SIG-M5 treated with dmso at 0.1 percent for 504 hours (cell line): ENCODE measurements at regions not wholly inside any gene's neighbourhood (a gene's known extent, or its start where the extent isn't known, plus 50 kb on each side); places are given as distances from the start of the nearest gene placed in this dataset.

Source experiments
- DNase-seq: peaks from one replicate; lab custom pipeline; 2025; ENCODE audit not compliant: unreplicated experiment; lab: John Stamatoyannopoulos, UW

DNA sequence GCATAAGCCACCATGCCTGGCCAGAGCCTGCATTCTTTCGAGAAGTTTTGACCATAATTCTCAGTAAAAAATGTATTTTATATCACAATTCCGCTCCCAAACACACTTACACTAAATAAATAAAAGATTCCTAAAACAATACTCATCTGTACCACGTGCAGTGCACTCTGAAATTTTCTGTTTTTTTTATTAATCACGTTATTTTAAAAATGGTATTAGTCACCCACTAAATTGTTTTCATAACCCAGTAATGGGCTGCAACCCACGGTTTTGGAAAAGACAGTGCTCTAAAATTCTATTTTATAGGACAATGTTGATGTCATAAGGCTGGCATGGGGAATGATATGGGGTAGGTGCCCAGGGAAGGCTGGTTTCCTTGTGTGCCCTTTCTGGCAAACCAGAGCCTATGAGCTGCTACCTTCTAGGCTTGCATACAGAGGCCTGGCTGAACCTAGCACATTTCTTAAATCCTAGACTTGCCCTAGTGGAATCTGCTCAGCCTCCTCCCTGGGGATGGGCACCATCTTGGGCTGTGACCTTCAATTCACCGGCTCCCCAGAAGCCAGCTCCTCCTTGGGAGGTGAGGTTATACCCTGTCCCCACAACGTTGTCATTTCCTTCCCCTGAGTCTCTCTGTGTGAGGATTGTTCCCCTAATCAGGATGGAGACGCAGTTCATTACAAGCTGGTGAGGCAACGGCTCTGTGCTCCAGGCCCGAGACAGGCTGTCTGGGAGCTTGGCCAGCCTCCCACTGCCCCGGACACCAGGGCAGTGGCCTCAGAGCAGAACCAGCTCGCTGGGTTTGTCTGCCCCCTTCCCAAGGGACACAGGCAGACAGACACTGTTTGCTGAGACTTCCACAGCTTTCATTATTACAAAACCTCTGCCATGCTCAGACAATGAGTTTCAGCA, 116.5 kb upstream of the NAV2 start:
- no peak for DNase-seq

DNA sequence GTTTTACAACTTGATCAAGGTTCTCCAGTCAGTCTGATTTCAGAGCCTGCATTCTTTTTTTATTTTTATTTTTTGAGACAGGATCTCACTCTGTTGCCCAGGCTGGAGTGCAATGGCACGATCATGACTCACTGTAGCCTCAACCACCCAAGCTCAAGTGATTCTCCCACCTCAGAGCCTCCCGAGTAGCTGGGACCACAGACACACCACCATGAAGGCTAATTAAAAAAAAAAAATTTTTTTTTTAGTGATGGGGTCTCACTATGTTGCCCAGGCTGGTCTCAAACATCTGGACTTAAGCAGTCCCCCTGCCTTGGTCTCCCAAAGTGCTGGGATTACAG, 117.2 kb upstream of the NAV2 start:
- DNase-seq, result no peak

GRCh38 chr11:19594326-19594725, 118.3 kb upstream of the NAV2 start:
- DNase-seq, result no peak

DNA sequence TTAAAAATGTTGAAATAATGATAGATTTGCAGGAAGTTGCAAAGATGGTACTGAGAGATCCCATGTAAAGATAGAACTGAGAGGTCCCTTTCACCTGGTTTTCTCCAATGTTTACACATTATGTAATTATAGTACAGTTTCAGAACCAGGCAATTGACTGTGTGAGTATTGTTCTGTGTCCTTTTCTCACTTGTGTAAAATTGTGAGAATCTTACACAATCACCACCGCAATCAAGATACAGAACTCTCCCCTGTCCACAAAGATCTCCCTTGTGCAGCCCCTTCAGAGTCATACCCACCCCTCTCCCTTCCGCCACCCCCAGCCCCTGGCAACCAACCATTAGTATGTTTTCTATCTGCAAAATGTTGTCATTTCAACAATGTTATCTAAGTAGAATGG, 119.8 kb upstream of the NAV2 start:
- DNase-seq, result no peak

- DNase-seq, result no peak
Observed at GRCh38 chr11:19589567-19590260, 122.9 kb upstream of the NAV2 start.

DNA sequence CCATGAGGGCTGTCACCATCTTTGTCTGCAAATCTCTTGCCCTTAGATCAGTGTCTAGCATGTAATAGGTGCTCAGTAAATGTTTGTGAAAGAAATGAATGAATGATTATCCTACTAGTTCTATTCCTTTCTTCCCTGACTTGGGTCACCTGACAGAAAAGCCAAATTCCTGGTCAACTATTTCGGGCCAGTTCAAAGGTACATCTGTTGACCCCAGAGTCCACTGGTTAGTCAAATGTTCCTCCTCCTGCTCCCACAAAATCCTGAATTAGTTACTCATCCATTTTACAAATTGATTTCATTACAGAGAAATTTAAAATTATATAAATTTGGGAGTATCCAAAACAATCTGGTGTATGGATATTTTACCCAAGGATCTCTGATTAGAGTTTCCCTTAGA, 124.7 kb upstream of the NAV2 start:
- DNase-seq, result no peak

DNA sequence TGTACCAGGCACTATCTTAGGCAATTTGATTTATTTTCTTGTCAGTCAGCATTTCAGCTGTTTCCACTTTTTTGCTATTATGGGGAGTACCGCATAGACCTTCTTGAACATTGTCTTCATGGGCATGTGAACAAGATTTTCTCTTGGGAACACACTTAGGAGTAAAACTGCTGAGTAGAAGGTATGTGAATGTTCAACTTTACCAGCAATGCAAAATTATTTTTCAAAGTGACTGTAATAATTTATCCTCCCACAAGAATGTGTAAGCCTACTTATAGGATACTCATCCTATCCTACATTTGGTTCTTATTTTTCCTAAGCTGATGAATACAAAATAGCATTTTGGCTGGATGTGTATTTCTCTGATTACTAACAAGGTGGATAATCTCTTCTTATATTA, 132.0 kb upstream of the NAV2 start:
- DNase-seq, result no peak

DNA sequence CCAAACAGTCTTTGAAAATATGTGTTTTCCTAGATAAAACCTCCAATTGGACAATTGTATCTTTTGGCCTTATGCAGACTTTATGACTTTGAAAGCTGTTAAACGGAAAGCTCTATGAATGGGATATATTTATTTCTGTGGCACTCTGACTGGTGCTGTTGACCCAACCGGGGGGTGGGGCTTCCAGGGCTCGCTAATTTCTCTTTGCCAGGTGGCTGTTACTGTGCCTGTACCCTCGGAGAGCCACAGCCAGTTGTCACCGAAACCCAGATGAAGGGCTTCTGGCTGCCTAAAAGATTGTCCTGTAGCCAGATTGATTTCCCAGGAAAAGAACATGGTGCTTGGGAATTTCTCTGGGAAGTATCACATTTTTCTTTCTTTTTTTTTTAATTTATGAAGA, 132.7 kb upstream of the NAV2 start:
- DNase-seq, result no peak

DNA sequence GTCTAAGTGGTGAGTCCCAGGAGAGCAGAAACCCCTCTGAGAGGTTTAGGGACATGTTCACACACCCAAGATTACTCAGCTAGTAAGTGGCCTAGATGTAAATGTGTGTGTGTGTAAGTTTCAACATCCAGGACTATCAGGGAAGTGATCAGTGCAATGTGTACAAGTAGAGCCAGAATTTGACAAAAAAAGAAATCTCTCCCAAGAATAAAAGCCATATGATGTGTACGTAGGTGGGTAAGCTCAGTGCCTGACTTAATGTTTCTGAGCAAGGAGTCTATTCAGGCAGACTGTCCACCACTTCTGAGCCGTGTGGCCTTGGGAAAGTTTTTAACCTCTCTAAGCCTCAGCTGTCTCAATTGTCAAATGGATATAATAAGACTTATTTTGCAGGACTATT, 133.8 kb upstream of the NAV2 start:
- no peak for DNase-seq

DNA sequence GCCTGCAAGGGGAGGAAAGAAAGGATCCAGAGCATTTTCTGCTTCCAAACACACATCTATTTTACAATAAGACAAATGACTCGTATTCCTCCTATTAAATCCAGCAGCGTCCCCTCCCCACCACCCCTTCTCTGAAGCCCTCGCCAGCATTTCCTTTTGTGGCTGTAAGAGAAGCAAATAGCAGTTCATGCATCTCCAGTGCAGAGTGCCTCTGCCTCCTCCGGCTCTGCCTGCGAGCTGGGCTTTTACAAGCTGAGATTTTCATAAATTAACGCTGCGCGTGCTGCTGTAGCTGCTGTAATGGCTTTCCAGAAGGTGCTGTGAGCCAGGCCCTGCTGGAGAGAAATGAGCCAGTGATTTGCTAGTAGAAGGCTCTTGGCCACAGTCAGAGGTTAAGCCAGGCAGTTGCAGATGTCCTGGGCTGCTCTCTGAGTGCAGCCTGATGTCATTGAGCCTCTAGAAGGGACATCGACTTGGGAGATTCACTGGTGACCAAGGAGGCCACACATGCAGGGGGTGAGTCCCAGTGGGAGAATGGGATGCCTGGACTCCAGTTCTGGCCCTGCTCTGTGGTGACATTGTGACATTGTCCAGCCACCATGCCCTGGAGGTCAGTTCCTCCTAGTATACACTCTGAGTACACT, 134.5 kb upstream of the NAV2 start:
- DNase-seq, result no peak

GRCh38 chr11:19577391-19577975, 135.2 kb upstream of the NAV2 start:
- no peak for DNase-seq

- DNase-seq, result no peak
Observed at GRCh38 chr11:19576903-19577302, 135.7 kb upstream of the NAV2 start.

- no peak for DNase-seq
Observed at GRCh38 chr11:19576054-19576453, 136.6 kb upstream of the NAV2 start.

- no peak for DNase-seq
Observed at GRCh38 chr11:19574916-19575315, 137.7 kb upstream of the NAV2 start.

DNA sequence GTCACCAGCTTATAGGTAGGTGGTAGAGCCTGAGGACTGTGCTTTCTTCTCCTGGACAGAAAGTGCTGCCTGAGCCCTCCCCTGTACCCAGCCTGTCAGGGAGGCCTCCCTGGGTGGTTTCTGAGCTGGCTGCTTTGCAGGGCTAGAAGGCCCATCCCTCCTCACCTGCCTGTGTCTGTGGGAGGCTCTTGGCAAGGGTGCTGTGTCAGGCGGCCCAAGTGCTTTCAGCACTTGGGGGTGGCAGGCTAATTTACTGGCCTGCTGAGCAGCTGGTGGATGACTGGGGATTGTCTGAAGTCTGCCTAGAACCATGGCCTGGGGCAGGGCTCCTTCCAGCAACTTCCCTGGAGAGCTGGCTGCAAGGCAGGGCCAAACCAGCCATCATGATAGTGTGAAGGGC, 139.0 kb upstream of the NAV2 start:
- no peak for DNase-seq

- DNase-seq, result no peak
Observed at GRCh38 chr11:19571906-19572305, 140.7 kb upstream of the NAV2 start.

DNA sequence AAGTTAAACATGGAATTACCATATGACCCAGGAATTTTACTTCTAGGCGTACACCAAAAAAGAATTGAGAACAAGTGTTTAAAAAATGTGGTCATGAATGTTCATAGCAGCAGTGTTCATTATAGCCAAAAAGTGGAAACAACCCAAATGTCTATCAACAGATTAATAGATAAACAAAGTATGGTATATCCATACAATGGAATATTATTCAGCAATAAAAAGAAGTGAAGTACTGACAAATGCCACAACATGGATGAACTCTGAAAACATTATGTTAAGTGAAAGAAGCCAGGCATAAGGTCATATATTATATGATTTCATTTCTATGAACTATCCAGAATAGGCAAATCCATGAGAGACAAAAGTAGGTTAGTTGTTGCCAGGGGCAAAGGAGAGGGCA, 141.7 kb upstream of the NAV2 start:
- DNase-seq, result no peak

DNA sequence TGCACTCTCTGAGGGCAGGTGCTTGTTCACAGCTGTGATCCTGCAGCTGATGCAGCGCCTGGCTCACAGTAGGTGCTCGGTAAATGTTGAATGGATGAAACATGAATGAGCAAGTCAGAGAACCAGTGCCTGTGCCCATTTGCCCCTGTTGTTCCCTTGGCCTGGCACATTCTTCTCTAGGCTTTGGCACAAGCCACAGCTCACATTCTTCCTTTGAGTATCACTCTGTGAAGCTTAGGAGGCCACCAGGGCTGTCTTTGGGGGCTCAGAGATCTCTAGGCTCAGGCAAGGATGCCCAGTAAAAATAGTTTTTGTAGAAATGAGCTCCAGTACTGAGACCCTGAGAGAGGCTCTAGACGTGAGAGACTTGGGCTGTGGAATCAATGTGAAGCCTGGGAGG, 144.6 kb upstream of the NAV2 start:
- DNase-seq, result no peak

GRCh38 chr11:19566583-19567379, 145.9 kb upstream of the NAV2 start:
- no peak for DNase-seq

- no peak for DNase-seq
Observed at GRCh38 chr11:19565639-19566038, 147.0 kb upstream of the NAV2 start.

- no peak for DNase-seq
Observed at GRCh38 chr11:19562156-19562555, 150.5 kb upstream of the NAV2 start.
